ENCODE measurements at regions not wholly inside any gene's neighbourhood (a gene's known extent, or its start where the extent isn't known, plus 50 kb on each side); places are given as distances from the start of the nearest gene placed in this dataset.

DNA sequence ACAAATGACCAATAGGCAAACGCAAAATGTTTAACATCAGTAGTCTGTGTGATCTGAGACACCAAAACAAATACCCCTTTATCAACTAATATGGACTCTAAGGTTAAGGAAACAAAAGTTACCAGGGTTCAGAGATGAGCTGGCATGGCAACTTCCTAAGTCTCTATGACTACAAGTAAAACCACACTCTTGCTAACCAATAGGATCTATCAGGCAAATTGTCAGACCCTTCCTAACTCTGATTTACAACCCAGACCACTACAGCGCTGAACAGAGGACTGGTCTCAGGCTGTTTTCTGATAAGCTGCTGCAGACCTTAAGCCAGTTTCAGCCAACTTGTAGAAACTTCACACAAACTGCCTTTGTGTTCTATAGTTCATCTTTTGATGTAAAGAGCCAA, 608.0 kb downstream of the TLL1 start (continued):
- no peak for TF ChIP-seq MYBL2 (IDR thresholded peaks at IDR 0.05; ENCODE audit: low read depth)
- no peak for TF ChIP-seq MYBL2 (CRISPR knock-in tag; IDR thresholded peaks at IDR 0.05; ENCODE audit: borderline replicate concordance)

GRCh38 chr4:166481739-166482138, 608.7 kb downstream of the TLL1 start:
- intact Hi-C loops (cut with micrococcal nuclease) = no loop called here
- Histone ChIP-seq H3K4me3 (no peak overlapping the region), H3K79me2 (ENCODE audit: control insufficient read depth, insufficient read depth, low read length) (no peaks in the 10 kb centered on the region), H2AFZ (ENCODE audit: low read depth, low read length) (no peak overlapping the region), H3K9me1 (ENCODE audit: control insufficient read depth, insufficient read depth, low read length) (no peaks in the 10 kb centered on the region), H3K4me2 (ENCODE audit: insufficient read depth, low read length) (no peak overlapping the region), H3K27ac (ENCODE audit: extremely low read depth, low read depth, low read length) (no peak overlapping the region), H3K4me1 (replicated peaks in 1 of 2; ENCODE audit: control insufficient read depth in 2 of 2, insufficient read depth in 2 of 2, low read length in 2 of 2) (no peaks in the 10 kb centered on the region), H3K36me3 (ENCODE audit: control insufficient read depth, insufficient read depth, low read length) (no peaks in the 10 kb centered on the region), H4K20me1 (replicated peaks; ENCODE audit: control insufficient read depth, insufficient read depth, low read length) (no peaks in the 10 kb centered on the region), H3K9ac (ENCODE audit: insufficient read depth in 1 of 2, low read depth in 2 of 2, low read length in 2 of 2) (no peak overlapping the region), H3K9me3 (replicated peaks; ENCODE audit: control insufficient read depth, insufficient read depth, low read depth, low read length) (no peaks in the 10 kb centered on the region; the same call in 1 of the 2 replicates), H3K27me3 (ENCODE audit: control insufficient read depth in 2 of 2, insufficient read depth in 2 of 2, low read length in 2 of 2) (no peaks in the 10 kb centered on the region)
- CTCF ChIA-PET (ENCODE audit: low intra/inter-chr PET ratio) = no interaction called here
- no peak for TF ChIP-seq ZBTB1 (CRISPR knock-in tag; IDR thresholded peaks at IDR 0.05; ENCODE audit: borderline replicate concordance, low read depth)
- no peak for TF ChIP-seq NR3C1 (CRISPR knock-in tag; IDR thresholded peaks at IDR 0.05)
- no peak for TF ChIP-seq FOXJ2 (tag; IDR thresholded peaks at IDR 0.05)
- TF ChIP-seq STAT5A (IDR thresholded peaks at IDR 0.05; ENCODE audit: borderline replicate concordance, low read length) = no peak
- TF ChIP-seq SP2 (IDR thresholded peaks at IDR 0.05; ENCODE audit: extremely low read depth, low read depth, low read length, poor library complexity, severe bottlenecking) = no peak
- no peak for TF ChIP-seq CTBP1 (IDR thresholded peaks at IDR 0.05; ENCODE audit: borderline replicate concordance)
- TF ChIP-seq, protein P1, sequence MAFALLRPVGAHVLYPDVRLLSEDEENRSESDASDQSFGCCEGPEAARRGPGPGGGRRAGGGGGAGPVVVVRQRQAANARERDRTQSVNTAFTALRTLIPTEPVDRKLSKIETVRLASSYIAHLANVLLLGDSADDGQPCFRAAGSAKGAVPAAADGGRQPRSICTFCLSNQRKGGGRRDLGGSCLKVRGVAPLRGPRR (CRISPR knock-in tag; IDR thresholded peaks at IDR 0.05) = no peak
- no TSS peak for BruUV-seq (replicated peaks)
- no peak for ATAC-seq
- in situ Hi-C loops (cut with MboI) = no loop called here
- no peak for FAIRE-seq
- DNase-seq (ENCODE audit: extremely low read depth in 1 of 4, low spot score in 3 of 4) = no peak
- POLR2A ChIA-PET = no interaction called here
